ENCODE measurements at regions not wholly inside any gene's neighbourhood (a gene's known extent, or its start where the extent isn't known, plus 50 kb on each side); places are given as distances from the start of the nearest gene placed in this dataset.
A peak's percentile ranks its signal among the peaks of the same experiment; 100 is the strongest.

GRCh38 chr5:167575330-167575729, 716.1 kb upstream of the WWC1 start:
- peaks cover 65% of the 10 kb centered on the region for H3K4me1 Mint-ChIP-seq

DNA sequence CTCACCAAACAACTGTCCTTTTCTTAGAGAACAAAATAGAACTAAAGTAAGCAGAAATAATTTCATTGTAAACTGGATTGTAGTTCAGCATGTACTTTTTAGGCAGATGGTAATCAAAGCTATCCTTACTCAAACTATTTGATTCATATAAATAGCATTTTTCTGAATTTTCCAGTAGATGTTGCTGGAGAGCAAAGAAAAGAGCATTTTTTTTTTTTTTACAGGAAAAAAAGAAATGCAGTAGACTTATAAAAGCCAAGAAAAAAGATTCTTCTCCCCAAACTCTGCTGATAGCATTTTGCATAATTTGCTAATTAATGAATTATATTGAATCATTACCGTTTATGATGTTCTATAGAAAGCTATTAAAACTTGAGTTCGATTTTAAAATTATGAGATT, 715.3 kb upstream of the WWC1 start:
- Histone ChIP-seq H3K9me3 (ENCODE audit: control insufficient read depth, low read length) (no peaks in the 10 kb centered on the region), H3K4me1 (ENCODE audit: control insufficient read depth, insufficient read depth, low read length) (peaks cover 27% of the 10 kb centered on the region), H3K27ac (ENCODE audit: low read depth, low read length) (no peak overlapping the region), H3K4me3 (ENCODE audit: low read length) (peak overlapping the region; percentile 85), H3K36me3 (ENCODE audit: control insufficient read depth, insufficient read depth, low read length) (no peaks in the 10 kb centered on the region), H3K9ac (ENCODE audit: extremely low read depth, low read length, poor library complexity, severe bottlenecking) (no peak overlapping the region), H3K27me3 (ENCODE audit: control insufficient read depth, insufficient read depth, low read length, poor library complexity, severe bottlenecking) (no peaks in the 10 kb centered on the region)
- no peak overlapping the region for H3K27ac Mint-ChIP-seq
- peaks cover 59% of the 10 kb centered on the region for H3K4me1 Mint-ChIP-seq
- WGBS, 2 experiments (ENCODE audit: insufficient coverage in 1 of 2, insufficient read length in 1 of 2): 83% methylated on average over 1 of the region's 2 CpGs; no CpG with 5 or more reads in 1 of the 2 experiments
- H3K9me3 Mint-ChIP-seq: no peaks in the 10 kb centered on the region
- no peak for TF ChIP-seq CTCF (conservative IDR thresholded peaks at IDR 0.05)
- peaks cover 10% of the 10 kb centered on the region for H3K27me3 Mint-ChIP-seq (ENCODE audit: insufficient read depth)
- DNase-seq: no peak
- H3K4me3 Mint-ChIP-seq: no peak overlapping the region
- H3K36me3 Mint-ChIP-seq (ENCODE audit: low read depth): no peaks in the 10 kb centered on the region

More at GRCh38 chr5:167575330-167575729, 716.1 kb upstream of the WWC1 start:
- Histone ChIP-seq H3K4me3 (ENCODE audit: low read length) (peak overlapping the region; percentile 85), H3K27ac (ENCODE audit: low read depth, low read length) (no peak overlapping the region), H3K27me3 (ENCODE audit: control insufficient read depth, insufficient read depth, low read length, poor library complexity, severe bottlenecking) (no peaks in the 10 kb centered on the region), H3K9ac (ENCODE audit: extremely low read depth, low read length, poor library complexity, severe bottlenecking) (no peak overlapping the region), H3K9me3 (ENCODE audit: control insufficient read depth, low read length) (no peaks in the 10 kb centered on the region), H3K36me3 (ENCODE audit: control insufficient read depth, insufficient read depth, low read length) (no peaks in the 10 kb centered on the region), H3K4me1 (ENCODE audit: control insufficient read depth, insufficient read depth, low read length) (peaks cover 30% of the 10 kb centered on the region)
- no peaks in the 10 kb centered on the region for H3K36me3 Mint-ChIP-seq (ENCODE audit: low read depth)
- H3K9me3 Mint-ChIP-seq: no peaks in the 10 kb centered on the region
- no peak overlapping the region for H3K27ac Mint-ChIP-seq
- no peak for TF ChIP-seq CTCF (conservative IDR thresholded peaks at IDR 0.05)
- WGBS, 2 experiments (ENCODE audit: insufficient coverage in 1 of 2, insufficient read length in 1 of 2): 60 to 90% methylated on average over 1 to 5 of the region's 5 CpGs
- H3K4me3 Mint-ChIP-seq: peak overlapping the region; percentile 59
- DNase-seq: no peak
- peaks cover 10% of the 10 kb centered on the region for H3K27me3 Mint-ChIP-seq (ENCODE audit: insufficient read depth)

GRCh38 chr5:167576897-167577296, 714.5 kb upstream of the WWC1 start:
- 31 to 36% methylated on average over 3 to 4 of the region's 4 CpGs for WGBS, 2 experiments (ENCODE audit: insufficient coverage in 1 of 2, insufficient read length in 1 of 2)

More at GRCh38 chr5:167576897-167577296, 714.5 kb upstream of the WWC1 start:
- H3K36me3 Mint-ChIP-seq (ENCODE audit: low read depth): no peaks in the 10 kb centered on the region
- Histone ChIP-seq H3K27me3 (ENCODE audit: control insufficient read depth, insufficient read depth, low read length, poor library complexity, severe bottlenecking) (no peaks in the 10 kb centered on the region), H3K4me1 (ENCODE audit: control insufficient read depth, insufficient read depth, low read length) (peaks cover 20% of the 10 kb centered on the region), H3K9ac (ENCODE audit: extremely low read depth, low read length, poor library complexity, severe bottlenecking) (no peak overlapping the region), H3K9me3 (ENCODE audit: control insufficient read depth, low read length) (no peaks in the 10 kb centered on the region), H3K27ac (ENCODE audit: low read depth, low read length) (no peak overlapping the region), H3K36me3 (ENCODE audit: control insufficient read depth, insufficient read depth, low read length) (no peaks in the 10 kb centered on the region), H3K4me3 (ENCODE audit: low read length) (peak overlapping the region; percentile 16)
- peaks cover 52% of the 10 kb centered on the region for H3K4me1 Mint-ChIP-seq
- H3K27ac Mint-ChIP-seq: peak overlapping the region; percentile 11
- no peak overlapping the region for H3K4me3 Mint-ChIP-seq
- no peaks in the 10 kb centered on the region for H3K9me3 Mint-ChIP-seq
- H3K27me3 Mint-ChIP-seq (ENCODE audit: insufficient read depth): peaks cover 10% of the 10 kb centered on the region
- no peak for TF ChIP-seq CTCF (conservative IDR thresholded peaks at IDR 0.05)
- no peak for DNase-seq

Measured in endodermal cell (in vitro differentiated cells).